Left hindlimb (tissue), 1 donor: ENCODE measurements at regions not wholly inside any gene's neighbourhood (a gene's known extent, or its start where the extent isn't known, plus 50 kb on each side); places are given as distances from the start of the nearest gene placed in this dataset.
A peak's percentile ranks its signal among the peaks of the same experiment; 100 is the strongest.
"Not testable (repeated sequence)": the region's sequence is repeated elsewhere in the genome, so short reads cannot be mapped to it uniquely, and the experiment has no call there.

ENCODE experiments used
- DNase-seq: peaks from one replicate; pipeline ENCODE4 v3.0.0-alpha.2; 2018

GRCh38 chr22:12279512-12280474 lies 3248.2 kb upstream of the OR11H1 start:
- peak; percentile 1 for DNase-seq

GRCh38 chr22:12284690-12285089 lies 3243.3 kb upstream of the OR11H1 start:
- not testable (repeated sequence) for DNase-seq

GRCh38 chr22:12297351-12297750 lies 3230.6 kb upstream of the OR11H1 start:
- DNase-seq: not testable (repeated sequence)
